ENCODE measurements at regions not wholly inside any gene's neighbourhood (a gene's known extent, or its start where the extent isn't known, plus 50 kb on each side); places are given as distances from the start of the nearest gene placed in this dataset.
"Not testable (repeated sequence)": the region's sequence is repeated elsewhere in the genome, so short reads cannot be mapped to it uniquely, and the experiment has no call there.

GRCh38 chr22:42217752-42218280 is 52.6 kb downstream of the TCF20 start:
- no peak for DNase-seq (ENCODE audit: low read depth, low spot score)

GRCh38 chr22:42217019-42217751 is 53.3 kb downstream of the TCF20 start:
- DNase-seq (ENCODE audit: low read depth, low spot score): peak; percentile 4

DNA sequence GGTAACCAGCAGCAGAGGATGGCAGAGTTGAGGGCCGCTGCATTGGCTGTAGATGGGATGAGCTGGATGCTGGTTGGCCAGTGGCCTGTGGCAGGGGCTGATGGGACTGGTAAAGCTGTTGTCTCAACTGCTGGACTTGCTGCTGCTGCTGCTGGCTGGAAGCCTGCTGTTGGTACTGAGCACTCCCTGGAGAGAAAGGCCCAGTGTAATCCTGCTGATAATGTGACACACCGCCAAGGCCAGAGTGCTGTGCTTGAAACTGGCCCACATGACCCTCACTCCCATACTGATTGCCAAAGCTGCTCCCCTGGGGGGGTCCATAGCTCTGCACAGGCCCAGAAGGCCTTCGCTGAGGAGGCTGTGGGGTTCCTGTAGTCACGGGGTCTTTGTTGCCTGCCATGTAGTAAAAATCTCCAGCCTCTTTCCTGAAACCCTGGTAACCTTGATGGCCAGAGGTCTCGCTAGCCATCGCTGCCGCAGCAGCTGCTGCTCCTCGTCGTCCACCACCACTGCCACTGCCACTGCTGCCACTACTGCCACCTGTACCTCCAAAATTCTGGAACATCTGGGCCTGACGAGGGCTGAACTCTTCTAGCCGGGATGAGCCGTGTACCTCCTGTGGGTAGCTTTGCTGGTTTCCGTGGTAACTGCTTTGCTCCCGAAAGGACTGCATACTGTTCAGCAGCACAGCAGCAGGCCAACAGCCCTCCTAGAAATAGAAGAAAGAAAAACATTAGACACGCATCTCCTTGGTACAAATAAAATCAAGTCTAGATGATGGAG is 55.6 kb downstream of the TCF20 start:
- DNase-seq (ENCODE audit: low read depth, low spot score): no peak

DNA sequence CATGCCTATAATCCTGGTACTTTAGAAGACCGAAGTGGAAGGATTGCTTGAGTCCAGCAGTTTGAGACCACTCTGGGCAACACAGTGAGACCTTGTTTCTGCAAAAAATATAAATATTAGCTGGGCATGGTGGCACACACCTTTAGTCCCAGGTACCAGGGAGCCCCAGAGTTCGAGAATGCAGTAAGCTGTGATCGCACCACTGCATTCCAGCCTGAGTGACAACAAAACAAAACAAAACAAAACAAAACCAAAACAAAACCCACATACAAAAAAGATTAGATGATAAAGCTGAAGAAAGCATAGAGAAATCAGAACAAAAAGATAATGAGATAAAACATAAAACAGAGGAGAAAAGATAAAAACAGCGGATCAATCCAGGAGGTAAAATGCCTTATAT is 62.1 kb downstream of the TCF20 start:
- DNase-seq (ENCODE audit: low read depth, low spot score): no peak

- DNase-seq (ENCODE audit: low read depth, low spot score): no peak
These were observed 62.5 kb downstream of the TCF20 start for GRCh38 chr22:42207918-42208317.

- DNase-seq (ENCODE audit: low read depth, low spot score): no peak
These were observed 66.8 kb downstream of the TCF20 start for GRCh38 chr22:42203609-42204008.

- DNase-seq (ENCODE audit: low read depth, low spot score): peak; percentile 15
These were observed 67.8 kb downstream of the TCF20 start for GRCh38 chr22:42202669-42203068.

GRCh38 chr22:42202048-42202447 is 68.4 kb downstream of the TCF20 start:
- DNase-seq (ENCODE audit: low read depth, low spot score): no peak

DNA sequence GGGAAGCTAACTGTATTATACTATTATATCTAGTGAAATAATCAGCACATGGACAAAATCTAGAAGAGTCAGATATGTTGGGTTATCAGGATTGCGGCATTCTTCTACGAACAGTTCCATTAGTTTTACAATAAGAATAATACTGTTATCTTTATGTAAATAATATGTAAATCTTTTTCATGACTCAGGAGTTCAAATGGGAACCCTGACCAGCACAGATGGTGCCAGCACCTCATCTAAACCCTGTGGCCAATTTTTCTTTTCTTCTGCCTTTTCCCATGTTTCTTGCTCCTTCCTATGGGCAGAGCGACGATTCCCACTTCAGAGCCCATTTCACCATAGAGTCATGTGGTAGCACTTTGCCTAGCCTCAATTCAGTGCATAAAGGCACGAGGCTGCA is 68.4 kb upstream of the CYP2D6 start:
- DNase-seq (ENCODE audit: low read depth, low spot score): no peak

DNA sequence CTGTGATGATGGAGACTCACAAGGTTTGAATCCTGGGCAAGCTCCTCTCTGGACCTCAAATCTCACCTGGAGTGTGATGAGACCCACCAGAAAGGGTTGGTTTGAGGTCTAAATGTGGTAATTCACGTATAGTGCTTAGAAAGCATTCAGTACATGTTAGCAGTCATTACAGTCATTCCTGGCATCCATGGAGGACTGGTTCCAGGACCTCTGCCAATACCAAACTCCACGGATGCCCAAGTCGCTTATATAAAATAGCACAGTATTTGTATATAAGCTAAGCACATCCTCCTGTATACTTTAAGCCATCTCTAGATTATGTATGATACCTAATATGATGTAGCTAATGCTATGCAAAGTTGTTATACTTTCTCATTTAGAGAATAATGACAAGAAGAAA is 67.6 kb upstream of the CYP2D6 start:
- DNase-seq (ENCODE audit: low read depth, low spot score): no peak

DNA sequence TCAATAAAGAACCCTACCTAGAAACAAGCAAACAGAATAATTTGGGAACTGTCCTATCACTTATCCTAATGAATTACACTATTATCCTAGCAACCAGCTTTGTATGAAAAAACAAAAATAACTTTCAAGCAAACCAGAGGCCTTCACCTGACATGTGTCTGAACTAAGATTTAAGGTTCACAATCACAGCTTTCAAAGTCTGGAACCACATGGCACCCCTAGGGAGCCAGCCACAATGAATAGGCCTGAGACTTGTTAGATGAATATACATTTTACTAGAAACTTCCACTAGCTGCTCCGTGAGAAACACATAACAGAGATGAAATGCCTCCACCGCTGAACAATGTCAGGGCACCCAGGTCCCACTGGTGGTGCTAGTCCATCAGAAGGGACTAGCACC is 65.8 kb upstream of the CYP2D6 start:
- no peak for DNase-seq (ENCODE audit: low read depth, low spot score)

- DNase-seq (ENCODE audit: low read depth, low spot score): no peak
These were observed 64.3 kb upstream of the CYP2D6 start for GRCh38 chr22:42194953-42195352.

GRCh38 chr22:42194104-42194851 is 63.7 kb upstream of the CYP2D6 start:
- no peak for DNase-seq (ENCODE audit: low read depth, low spot score)

- no peak for DNase-seq (ENCODE audit: low read depth, low spot score)
These were observed 61.9 kb upstream of the CYP2D6 start for GRCh38 chr22:42192547-42192946.

- DNase-seq (ENCODE audit: low read depth, low spot score): no peak
These were observed 59.7 kb upstream of the CYP2D6 start for GRCh38 chr22:42190274-42190673.

GRCh38 chr22:42189761-42190160 is 59.2 kb upstream of the CYP2D6 start:
- DNase-seq (ENCODE audit: low read depth, low spot score): no peak

- DNase-seq (ENCODE audit: low read depth, low spot score): no peak
These were observed 58.3 kb upstream of the CYP2D6 start for GRCh38 chr22:42188808-42189447.

DNA sequence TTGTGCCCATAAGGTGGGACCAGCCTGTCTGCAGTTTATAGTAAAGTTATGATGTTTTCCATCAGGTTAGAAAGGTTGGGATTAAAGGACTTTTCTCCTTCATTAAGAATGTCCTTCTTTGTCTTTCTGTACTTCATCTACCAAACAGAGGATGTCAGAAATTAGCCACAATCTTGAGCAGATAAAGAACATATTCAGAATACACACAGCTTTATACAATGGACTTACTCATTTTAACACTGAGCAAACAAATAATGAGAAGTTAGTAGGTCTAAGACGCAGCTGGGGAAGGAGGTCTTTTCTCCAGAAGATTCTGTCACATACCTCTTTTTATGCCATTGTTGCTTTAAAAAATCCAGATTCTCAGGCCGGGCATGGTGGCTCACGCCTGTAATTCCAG is 57.0 kb upstream of the CYP2D6 start:
- no peak for DNase-seq (ENCODE audit: low read depth, low spot score)

DNA sequence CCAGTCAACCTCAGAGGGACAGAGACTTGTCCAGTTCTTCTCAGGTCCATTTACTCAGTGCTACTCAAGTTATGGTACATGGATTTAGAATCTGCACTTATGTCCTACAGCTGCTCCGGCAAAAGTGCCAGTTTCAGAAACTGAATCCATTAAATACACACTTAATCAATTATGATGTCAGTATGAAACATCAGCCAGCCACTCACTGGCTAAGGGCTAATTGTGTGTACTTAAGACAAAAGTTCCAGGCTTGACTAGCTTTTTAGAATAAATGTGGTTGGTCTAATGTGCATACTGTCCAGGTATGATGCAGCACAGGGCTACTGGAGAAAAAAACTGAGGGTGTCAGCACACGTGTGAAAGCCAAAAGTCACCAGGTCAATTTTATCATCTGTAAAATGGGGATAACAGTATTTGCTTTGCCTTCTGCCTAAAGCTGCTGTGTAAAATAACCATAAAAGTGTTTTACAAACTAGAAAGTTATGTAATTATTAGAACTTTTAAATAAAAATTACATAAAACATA is 55.4 kb upstream of the CYP2D6 start:
- DNase-seq (ENCODE audit: low read depth, low spot score): no peak

GRCh38 chr22:42184852-42185251 is 54.2 kb upstream of the CYP2D6 start:
- no peak for DNase-seq (ENCODE audit: low read depth, low spot score)

DNA sequence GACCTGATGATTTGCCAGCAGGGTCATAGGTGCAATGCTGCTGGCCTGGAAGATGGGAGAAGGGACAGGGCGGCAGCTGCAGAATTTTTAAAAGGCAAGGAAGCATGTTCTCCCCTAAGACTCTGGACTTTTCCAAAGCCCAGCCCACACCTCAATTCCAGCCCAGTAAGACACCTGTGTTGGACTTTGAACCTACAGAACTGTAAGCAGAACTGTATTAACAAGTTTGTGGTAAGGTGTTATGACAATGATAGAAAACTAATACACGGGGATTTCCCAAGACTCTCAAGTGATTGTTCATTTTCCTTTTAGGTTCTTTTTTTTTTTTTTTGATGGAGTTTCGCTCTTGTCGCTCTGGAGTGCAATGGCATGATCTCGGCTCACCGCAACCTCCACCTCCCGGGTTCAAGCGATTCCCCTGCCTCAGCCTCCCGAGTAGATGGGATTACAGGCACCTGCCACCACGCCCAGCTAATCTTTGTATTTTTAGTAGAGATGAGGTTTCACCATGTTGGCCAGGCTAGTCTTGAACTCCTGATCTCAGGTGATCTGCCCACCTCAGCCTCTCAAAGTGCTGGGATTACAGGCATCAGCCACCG is 53.0 kb upstream of the CYP2D6 start:
- not testable (repeated sequence) for DNase-seq (ENCODE audit: low read depth, low spot score)
